NCI-H2171 treated with DMSO at 0.1 percent for 48 hours (cell line): ENCODE measurements at regions not wholly inside any gene's neighbourhood (a gene's known extent, or its start where the extent isn't known, plus 50 kb on each side); places are given as distances from the start of the nearest gene placed in this dataset.
"Not testable (repeated sequence)": the region's sequence is repeated elsewhere in the genome, so short reads cannot be mapped to it uniquely, and the experiment has no call there.

ENCODE experiments used
- DNase-seq: peaks from one replicate; lab custom pipeline; 2025; lab: John Stamatoyannopoulos, UW

- not testable (repeated sequence) for DNase-seq
Measured at GRCh38 chr5:1636208-1636770, 112.5 kb upstream of the LPCAT1 start.

GRCh38 chr5:1635477-1635876 is 111.7 kb upstream of the LPCAT1 start:
- not testable (repeated sequence) for DNase-seq

GRCh38 chr5:1634337-1634661 is 110.5 kb upstream of the LPCAT1 start:
- no peak for DNase-seq

GRCh38 chr5:1633605-1634336 is 110.0 kb upstream of the LPCAT1 start:
- DNase-seq, result peak; percentile 87

GRCh38 chr5:1631004-1631403 is 107.2 kb upstream of the LPCAT1 start:
- DNase-seq, result not testable (repeated sequence)

- DNase-seq, result not testable (repeated sequence)
Measured at GRCh38 chr5:1626397-1626796, 102.6 kb upstream of the LPCAT1 start.

GRCh38 chr5:1619531-1619930 is 95.8 kb upstream of the LPCAT1 start:
- DNase-seq, result not testable (repeated sequence)

GRCh38 chr5:1618296-1618865 is 94.6 kb upstream of the LPCAT1 start:
- not testable (repeated sequence) for DNase-seq

- not testable (repeated sequence) for DNase-seq
Measured at GRCh38 chr5:1617236-1617755, 93.5 kb upstream of the LPCAT1 start.

GRCh38 chr5:1613515-1613914 is 89.8 kb upstream of the LPCAT1 start:
- DNase-seq, result not testable (repeated sequence)

GRCh38 chr5:1610526-1610925 is 86.8 kb upstream of the LPCAT1 start:
- not testable (repeated sequence) for DNase-seq

GRCh38 chr5:1609111-1609510 is 85.4 kb upstream of the LPCAT1 start:
- not testable (repeated sequence) for DNase-seq

- not testable (repeated sequence) for DNase-seq
Measured at GRCh38 chr5:1608336-1608735, 84.6 kb upstream of the LPCAT1 start.

GRCh38 chr5:1606951-1607350 is 83.2 kb upstream of the LPCAT1 start:
- not testable (repeated sequence) for DNase-seq

GRCh38 chr5:1603916-1604315 is 80.2 kb upstream of the LPCAT1 start:
- not testable (repeated sequence) for DNase-seq

- DNase-seq, result peak; percentile 73
Measured at GRCh38 chr5:1601565-1601964, 77.8 kb upstream of the LPCAT1 start.

- not testable (repeated sequence) for DNase-seq
Measured at GRCh38 chr5:1598950-1599737, 75.4 kb upstream of the LPCAT1 start.

GRCh38 chr5:1597093-1597473 is 73.3 kb upstream of the LPCAT1 start:
- DNase-seq, result not testable (repeated sequence)

- not testable (repeated sequence) for DNase-seq
Measured at GRCh38 chr5:1596462-1597092, 72.8 kb upstream of the LPCAT1 start.

GRCh38 chr5:1594357-1595106 is 70.8 kb upstream of the LPCAT1 start:
- DNase-seq, result peak; percentile 94

- DNase-seq, result peak; percentile 16
Measured at GRCh38 chr5:1593903-1594356, 70.2 kb upstream of the LPCAT1 start.
